Urothelium cell line (cell line): ENCODE measurements at regions not wholly inside any gene's neighbourhood (a gene's known extent, or its start where the extent isn't known, plus 50 kb on each side); places are given as distances from the start of the nearest gene placed in this dataset.

Experiments
- DNase-seq: peaks from one replicate; pipeline ENCODE4 v3.0.0; 2011; ENCODE audit warnings: low spot score, mixed read lengths
- FAIRE-seq: peaks from 2 replicates; lab custom pipeline; 2011; peaks lifted over from hg19 to GRCh38; lab: Jason Lieb, UNC

- FAIRE-seq (no peak), DNase-seq (no peak)
Measured at GRCh38 chr4:166335256-166335938, 462.4 kb downstream of the TLL1 start.

GRCh38 chr4:166341992-166342391 lies 469.0 kb downstream of the TLL1 start:
- FAIRE-seq (no peak), DNase-seq (no peak)

- FAIRE-seq (no peak), DNase-seq (no peak)
Measured at GRCh38 chr4:166363198-166363597, 490.2 kb downstream of the TLL1 start.

GRCh38 chr4:166366012-166366411 lies 493.0 kb downstream of the TLL1 start:
- FAIRE-seq, result no peak

GRCh38 chr4:166377578-166377977 lies 504.5 kb downstream of the TLL1 start:
- DNase-seq, result no peak

More at GRCh38 chr4:166366012-166366411, 493.0 kb downstream of the TLL1 start:
- DNase-seq, result no peak

GRCh38 chr4:166386491-166387360 lies 513.7 kb downstream of the TLL1 start:
- FAIRE-seq (no peak), DNase-seq (no peak)

More at GRCh38 chr4:166377578-166377977, 504.5 kb downstream of the TLL1 start:
- FAIRE-seq, result no peak

GRCh38 chr4:166391501-166391900 lies 518.5 kb downstream of the TLL1 start:
- FAIRE-seq, result no peak

GRCh38 chr4:166399021-166399420 lies 526.0 kb downstream of the TLL1 start:
- DNase-seq, result no peak
- FAIRE-seq, result no peak

More at GRCh38 chr4:166391501-166391900, 518.5 kb downstream of the TLL1 start:
- DNase-seq, result no peak

- DNase-seq (no peak), FAIRE-seq (no peak)
Measured at GRCh38 chr4:166400270-166400894, 527.3 kb downstream of the TLL1 start.

GRCh38 chr4:166413356-166413755 lies 540.3 kb downstream of the TLL1 start:
- FAIRE-seq (no peak), DNase-seq (no peak)

- DNase-seq (no peak), FAIRE-seq (no peak)
Measured at GRCh38 chr4:166414431-166414830, 541.4 kb downstream of the TLL1 start.

- DNase-seq, result no peak
- no peak for FAIRE-seq
Measured at GRCh38 chr4:166415749-166416148, 542.7 kb downstream of the TLL1 start.

GRCh38 chr4:166421556-166422156 lies 548.6 kb downstream of the TLL1 start:
- no peak for FAIRE-seq
- no peak for DNase-seq

- no peak for FAIRE-seq
- DNase-seq, result peak; percentile 17
Measured at GRCh38 chr4:166422475-166422874, 549.4 kb downstream of the TLL1 start.

- no peak for DNase-seq
- FAIRE-seq, result no peak
Measured at GRCh38 chr4:166426300-166426863, 553.3 kb downstream of the TLL1 start.

GRCh38 chr4:166432125-166432524 lies 559.1 kb downstream of the TLL1 start:
- DNase-seq (no peak), FAIRE-seq (no peak)

GRCh38 chr4:166432842-166433241 lies 559.8 kb downstream of the TLL1 start:
- DNase-seq (no peak), FAIRE-seq (no peak)

- DNase-seq (peak; percentile 21), FAIRE-seq (no peak)
Measured at GRCh38 chr4:166435449-166435848, 562.4 kb downstream of the TLL1 start.

- DNase-seq (no peak), FAIRE-seq (no peak)
Measured at GRCh38 chr4:166458756-166459155, 585.7 kb downstream of the TLL1 start.

- FAIRE-seq (no peak), DNase-seq (no peak)
Measured at GRCh38 chr4:166459621-166460020, 586.6 kb downstream of the TLL1 start.
